H1 (cell line): ENCODE measurements at regions not wholly inside any gene's neighbourhood (a gene's known extent, or its start where the extent isn't known, plus 50 kb on each side); places are given as distances from the start of the nearest gene placed in this dataset.

ENCODE experiments used
- CTCF ChIA-PET: fragments of 300-600 bp; sonication (Branson Sonifier 250); formaldehyde crosslinking; loops from one replicate; lab custom pipeline; 2021; ENCODE audit not compliant: partially characterized antibody; lab: Charles Lee
- POLR2A ChIA-PET: fragments of 300-600 bp; sonication (Branson Sonifier 250); formaldehyde crosslinking; loops from one replicate; lab custom pipeline; 2021; ENCODE audit warnings: inconsistent platforms; ENCODE audit not compliant: partially characterized antibody; lab: Charles Lee
- DNase-seq, 2 experiments: peaks; one replicate each; pipeline versions ENCODE4 v3.0.0 to v3.0.0-alpha.2; 2010 to 2022; ENCODE audit warnings: low spot score in 2 of 2, low read depth in 1 of 2, mixed read lengths in 1 of 2
- FAIRE-seq: peaks from 2 replicates; lab custom pipeline; 2011; peaks lifted over from hg19 to GRCh38; lab: Jason Lieb, UNC
- H2AFZ ChIP-seq: 2 replicates; pipeline ENCODE4 v1.8.1; 2012; ENCODE audit warnings: low read length, inconsistent platforms
- H2AK5ac ChIP-seq: 2 replicates; pipeline ENCODE4 v1.6.1; 2013; ENCODE audit warnings: low read depth, low read length
- H2BK120ac ChIP-seq: replicated peaks from 2 replicates; pipeline ENCODE3; 2013; ENCODE audit warnings: low read depth, low read length, inconsistent platforms
- H2BK12ac ChIP-seq: 2 replicates; pipeline ENCODE4 v1.6.1; 2013; ENCODE audit warnings: low read depth, low read length
- H2BK15ac ChIP-seq: 2 replicates; pipeline ENCODE4 v1.6.1; 2013; ENCODE audit warnings: low read length
- H2BK20ac ChIP-seq: 2 replicates; pipeline ENCODE4 v1.6.1; 2013; ENCODE audit warnings: low read length
- H2BK5ac ChIP-seq: 2 replicates; pipeline ENCODE4 v1.6.1; 2013; ENCODE audit warnings: low read depth, low read length
- H3K14ac ChIP-seq: 2 replicates; pipeline ENCODE4 v1.6.1; 2013; ENCODE audit warnings: inconsistent platforms; ENCODE audit not compliant: insufficient read length
- H3K18ac ChIP-seq: 2 replicates; pipeline ENCODE4 v1.6.1; 2013; ENCODE audit warnings: low read length; ENCODE audit errors: extremely low read depth
- H3K23ac ChIP-seq: 2 replicates; pipeline ENCODE4 v1.6.1; 2013; ENCODE audit warnings: inconsistent platforms; ENCODE audit not compliant: insufficient read length
- H3K23me2 ChIP-seq: 2 replicates; pipeline ENCODE4 v1.6.1; 2013; ENCODE audit warnings: low read depth, low read length
- H3K27ac ChIP-seq: 2 replicates; pipeline ENCODE4 v1.6.1; 2011; ENCODE audit warnings: low read depth, low read length, inconsistent platforms
- H3K27me3 ChIP-seq, 4 experiments: replicated peaks in 1 of 4; 1 replicate in 1 of 4; 2 replicates in 3 of 4; pipeline versions ENCODE4 v1.6.1 to v1.8.1; 2011 to 2013; ENCODE audit warnings: low read length in 3 of 4, mild to moderate bottlenecking in 3 of 4, inconsistent platforms in 2 of 4, mixed read lengths in 2 of 4, moderate library complexity in 1 of 4; ENCODE audit not compliant: control insufficient read depth in 3 of 4, insufficient read depth in 3 of 4; ENCODE audit errors: extremely low read depth in 1 of 4
- H3K36me3 ChIP-seq, 4 experiments: 2 replicates each; pipeline versions ENCODE4 v1.6.1 to v1.8.1; 2011 to 2013; ENCODE audit warnings: mild to moderate bottlenecking in 4 of 4, low read length in 3 of 4, moderate library complexity in 2 of 4, control low read depth in 1 of 4, inconsistent platforms in 1 of 4; ENCODE audit not compliant: insufficient read depth in 4 of 4, control insufficient read depth in 2 of 4
- H3K4ac ChIP-seq: replicated peaks from 2 replicates; pipeline ENCODE3; 2013; ENCODE audit warnings: low read length, low read depth, mixed read lengths, inconsistent platforms; ENCODE audit not compliant: insufficient read length
- H3K4me1 ChIP-seq, 4 experiments: replicated peaks in 1 of 4; 1 replicate in 1 of 4; 2 replicates in 3 of 4; pipeline versions ENCODE4 v1.6.1 to v1.8.1; 2011 to 2013; ENCODE audit warnings: low read length in 3 of 4, inconsistent platforms in 2 of 4, mixed read lengths in 1 of 4; ENCODE audit not compliant: insufficient read depth in 4 of 4, control insufficient read depth in 3 of 4
- H3K4me2 ChIP-seq, 2 experiments: 2 replicates each; pipeline versions ENCODE4 v1.6.1 to v1.8.1; 2011 to 2013; ENCODE audit warnings: low read depth in 2 of 2, low read length in 2 of 2, control low read depth in 1 of 2, inconsistent platforms in 1 of 2, mild to moderate bottlenecking in 1 of 2; ENCODE audit not compliant: insufficient read depth in 1 of 2
- H3K4me3 ChIP-seq, 4 experiments: fragments of 200-600, 300-600 bp in 1 of 4; sonication (generic), shearing (Covaris generic), sonication (Bioruptor Twin) in 1 of 4; 2 replicates each; pipeline versions ENCODE4 v1.5.1 to v1.8.1; 2011 to 2016; ENCODE audit warnings: low read length in 4 of 4, low read depth in 3 of 4, control low read depth in 2 of 4, inconsistent platforms in 2 of 4, mild to moderate bottlenecking in 2 of 4, mixed read lengths in 1 of 4, moderate library complexity in 1 of 4; ENCODE audit not compliant: insufficient read depth in 2 of 4; ENCODE audit errors: extremely low read depth in 1 of 4
- H3K56ac ChIP-seq: replicated peaks from 2 replicates; pipeline ENCODE3; 2013; ENCODE audit warnings: low read depth, mild to moderate bottlenecking, mixed read lengths, low read length, inconsistent platforms; ENCODE audit not compliant: insufficient read length
- H3K79me1 ChIP-seq: 2 replicates; pipeline ENCODE4 v1.6.1; 2013; ENCODE audit warnings: low read depth, low read length, control low read depth
- H3K79me2 ChIP-seq, 2 experiments: 2 replicates each; pipeline versions ENCODE4 v1.6.1 to v1.8.1; 2012 to 2013; ENCODE audit warnings: low read length in 2 of 2, mild to moderate bottlenecking in 2 of 2, inconsistent platforms in 1 of 2; ENCODE audit not compliant: insufficient read depth in 2 of 2, control insufficient read depth in 1 of 2
- H3K9ac ChIP-seq, 4 experiments: replicated peaks in 1 of 4; 1 replicate in 1 of 4; 2 replicates in 3 of 4; pipeline versions ENCODE4 v1.6.1 to v1.8.1; 2011 to 2013; ENCODE audit warnings: low read depth in 3 of 4, low read length in 3 of 4, control low read depth in 2 of 4, mild to moderate bottlenecking in 2 of 4, moderate library complexity in 2 of 4, inconsistent platforms in 1 of 4; ENCODE audit errors: extremely low read depth in 1 of 4
- H3K9me3 ChIP-seq, 2 experiments: 2 replicates each; pipeline versions ENCODE4 v1.6.1 to v1.8.1; 2012 to 2013; ENCODE audit warnings: mild to moderate bottlenecking in 2 of 2, moderate library complexity in 2 of 2, control low read depth in 1 of 2, inconsistent platforms in 1 of 2, low read depth in 1 of 2, low read length in 1 of 2, mixed read lengths in 1 of 2; ENCODE audit not compliant: insufficient read depth in 2 of 2
- H4K20me1 ChIP-seq, 2 experiments: replicated peaks in 1 of 2; 2 replicates each; pipeline versions ENCODE3 to v1.8.1; 2011 to 2013; ENCODE audit warnings: inconsistent platforms in 2 of 2, low read length in 2 of 2, mild to moderate bottlenecking in 1 of 2; ENCODE audit not compliant: insufficient read depth in 2 of 2, control insufficient read depth in 1 of 2
- H4K5ac ChIP-seq: 2 replicates; pipeline ENCODE4 v1.6.1; 2013; ENCODE audit warnings: low read length, low read depth, mixed read lengths, inconsistent platforms; ENCODE audit not compliant: insufficient read length
- H4K8ac ChIP-seq: 2 replicates; pipeline ENCODE4 v1.8.0; 2013; ENCODE audit warnings: mild to moderate bottlenecking, moderate library complexity, low read length, inconsistent platforms; ENCODE audit not compliant: insufficient read depth; ENCODE audit errors: extremely low read depth
- H4K91ac ChIP-seq: replicated peaks from 2 replicates; pipeline ENCODE3; 2013; ENCODE audit warnings: low read length, mixed read lengths, inconsistent platforms; ENCODE audit not compliant: insufficient read length
- ATF2 ChIP-seq: IDR thresholded peaks from 2 replicates; pipeline ENCODE4 v1.6.1; 2012; ENCODE audit warnings: low read length, inconsistent platforms
- BRCA1 ChIP-seq: IDR thresholded peaks from 2 replicates; pipeline ENCODE4 v1.6.1; 2012; ENCODE audit warnings: low read depth, low read length, improper control_type of control experiment
- CTCF ChIP-seq, 3 experiments: IDR thresholded peaks; 1 replicate in 2 of 3; 2 replicates in 1 of 3; pipeline versions ENCODE4 v1.5.1 to v1.6.1; 2011; ENCODE audit warnings: low read length in 3 of 3, mild to moderate bottlenecking in 3 of 3, inconsistent platforms in 2 of 3, low read depth in 1 of 3, moderate library complexity in 1 of 3; ENCODE audit not compliant: insufficient read depth in 1 of 3; ENCODE audit errors: control extremely low read depth in 1 of 3
- GABPA ChIP-seq: IDR thresholded peaks from 2 replicates; pipeline ENCODE4 v1.6.1; 2011; ENCODE audit warnings: mild to moderate bottlenecking, low read length, moderate library complexity, borderline replicate concordance; ENCODE audit not compliant: insufficient read depth
- GTF2F1 ChIP-seq: IDR thresholded peaks from 2 replicates; pipeline ENCODE4 v1.6.1; 2012; ENCODE audit warnings: low read depth, low read length, improper control_type of control experiment, borderline replicate concordance
- MAX ChIP-seq: IDR thresholded peaks from 2 replicates; pipeline ENCODE4 v1.6.1; 2012; ENCODE audit warnings: inconsistent platforms
- SAP30 ChIP-seq: fragments of 300-600 bp; sonication (generic); IDR thresholded peaks from 2 replicates; pipeline ENCODE4 v1.7.1; 2012; ENCODE audit warnings: low read length, moderate library complexity, mild to moderate bottlenecking, inconsistent platforms; ENCODE audit not compliant: insufficient read depth, insufficient replicate concordance
- SIRT6 ChIP-seq: IDR thresholded peaks from one replicate; pipeline ENCODE4 v1.7.1; 2012; ENCODE audit warnings: low read length, inconsistent platforms
- SP4 ChIP-seq: IDR thresholded peaks from 2 replicates; pipeline ENCODE4 v1.6.1; 2012; ENCODE audit warnings: low read length, inconsistent platforms
- WGBS, 2 experiments: shearing (Covaris generic) in 1 of 2; methylation state at CpG; one replicate each; pipeline versions ENCODE4 v1.1.6 to v1.1.7; 2013 to 2015; ENCODE audit warnings: low lambda C conversion rate in 2 of 2, mixed read lengths in 2 of 2, inconsistent platforms in 1 of 2, low coverage in 1 of 2, missing lambda C conversion rate in 1 of 2; ENCODE audit not compliant: insufficient replicate concordance in 2 of 2, insufficient coverage in 1 of 2, insufficient read length in 1 of 2; ENCODE audit errors: extremely low coverage in 1 of 2, missing lambda C conversion rate in 1 of 2; 5-methylcytosine and 5-hydroxymethylcytosine counted together
- TF ChIP-seq, protein P1 (sequence below): IDR thresholded peaks from 2 replicates; pipeline ENCODE4 v1.6.1; 2011; ENCODE audit warnings: low read depth, mild to moderate bottlenecking, low read length; ENCODE audit not compliant: insufficient read depth

DNA sequence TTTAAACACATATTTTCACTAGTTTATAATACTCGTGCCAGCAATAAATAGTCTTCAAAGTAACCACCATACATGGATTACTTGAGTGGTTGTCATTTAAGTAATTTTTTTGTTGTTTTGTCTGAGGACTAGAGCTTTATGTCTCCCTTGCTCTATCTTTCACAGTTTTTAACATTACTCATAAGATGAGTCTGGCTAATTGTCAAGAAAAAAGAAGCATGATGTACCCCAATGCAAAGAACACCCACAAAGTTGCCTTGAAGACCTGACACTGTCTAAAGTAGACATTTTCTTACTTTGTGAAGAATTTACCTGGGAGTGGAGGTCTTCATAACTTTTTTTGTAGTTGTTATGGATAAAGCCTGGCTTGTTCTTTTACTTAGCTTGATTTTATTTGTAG is 210.4 kb upstream of the BRINP3 start:
- no peak overlapping the region for H3K9ac ChIP-seq
- H3K23me2 ChIP-seq = no peaks in the 10 kb centered on the region; the same call in 1 of the 2 replicates
- H2BK120ac ChIP-seq = no peak overlapping the region
- no peak overlapping the region for H2AK5ac ChIP-seq
- H3K4me3 ChIP-seq = no peak overlapping the region
- ChIA-PET POLR2A (no interaction called here), CTCF (no interaction called here)
- no peak overlapping the region for H3K18ac ChIP-seq
- no peak overlapping the region for H4K5ac ChIP-seq
- H3K79me1 ChIP-seq = no peaks in the 10 kb centered on the region
- 92% methylated on average over 1 of the region's 1 CpG; no CpG with 5 or more reads in 1 of the 2 experiments for WGBS, 2 experiments
- DNase-seq (no peak), FAIRE-seq (no peak)
- no peaks in the 10 kb centered on the region for H3K27me3 ChIP-seq
- no peak overlapping the region for H3K56ac ChIP-seq
- no peaks in the 10 kb centered on the region for H3K4me1 ChIP-seq
- no peak overlapping the region for H4K91ac ChIP-seq
- no peak overlapping the region for H3K14ac ChIP-seq
- no peak overlapping the region for H2BK15ac ChIP-seq
- no peak overlapping the region for H4K8ac ChIP-seq
- no peak overlapping the region for H3K27ac ChIP-seq
- no peak overlapping the region for H2AFZ ChIP-seq
- no peak overlapping the region for H3K4me2 ChIP-seq
- H3K23ac ChIP-seq = no peak overlapping the region
- no peaks in the 10 kb centered on the region for H4K20me1 ChIP-seq
- H3K36me3 ChIP-seq = no peaks in the 10 kb centered on the region
- H2BK20ac ChIP-seq = no peak overlapping the region
- H3K4ac ChIP-seq = no peak overlapping the region
- no peaks in the 10 kb centered on the region for H3K9me3 ChIP-seq
- no peak overlapping the region for H2BK12ac ChIP-seq
- no peak overlapping the region for H2BK5ac ChIP-seq
- no peaks in the 10 kb centered on the region for H3K79me2 ChIP-seq
- TF ChIP-seq GTF2F1 (no peak), GABPA (no peak), CTCF (IDR thresholded peaks at IDR 0.05; ENCODE audit: control extremely low read depth in 1 of 3, insufficient read depth in 1 of 3, low read depth in 1 of 3, low read length in 3 of 3) (no peak), BRCA1 (no peak), MAX (no peak), ATF2 (no peak), SP4 (no peak), SIRT6 (no peak), SAP30 (no peak)
- TF ChIP-seq, protein P1, sequence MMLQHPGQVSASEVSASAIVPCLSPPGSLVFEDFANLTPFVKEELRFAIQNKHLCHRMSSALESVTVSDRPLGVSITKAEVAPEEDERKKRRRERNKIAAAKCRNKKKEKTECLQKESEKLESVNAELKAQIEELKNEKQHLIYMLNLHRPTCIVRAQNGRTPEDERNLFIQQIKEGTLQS = no peak
